HFF-Myc (cell line): ENCODE measurements at regions not wholly inside any gene's neighbourhood (a gene's known extent, or its start where the extent isn't known, plus 50 kb on each side); places are given as distances from the start of the nearest gene placed in this dataset.

Experiments
- DNase-seq: peaks from one replicate; pipeline ENCODE4 v3.0.0-alpha.2; 2011; ENCODE audit warnings: low read depth; ENCODE audit errors: extremely low read depth
- H3K4me3 ChIP-seq: replicated peaks from 2 replicates; pipeline ENCODE4 v1.5.1; 2011; ENCODE audit warnings: low read depth, mild to moderate bottlenecking, control low read depth, low read length
- CTCF ChIP-seq: IDR thresholded peaks from 2 replicates; pipeline ENCODE4 v1.5.1; 2012; ENCODE audit warnings: mild to moderate bottlenecking, low read depth, low read length, control low read depth; ENCODE audit errors: missing control alignments

- DNase-seq: no peak
- H3K4me3 ChIP-seq: no peak overlapping the region
- no peak for TF ChIP-seq CTCF
Observed at GRCh38 chr13:63090524-63090923, 1674.9 kb upstream of the PCDH20 start.

GRCh38 chr13:63088226-63088625 lies 1672.6 kb upstream of the PCDH20 start:
- TF ChIP-seq CTCF: no peak
- DNase-seq: no peak
- no peak overlapping the region for H3K4me3 ChIP-seq

- no peak for DNase-seq
- TF ChIP-seq CTCF: no peak
- H3K4me3 ChIP-seq: no peak overlapping the region
Observed at GRCh38 chr13:63086286-63086685, 1670.6 kb upstream of the PCDH20 start.

- DNase-seq: no peak
- TF ChIP-seq CTCF: no peak
Observed at GRCh38 chr13:63085851-63086250, 1670.2 kb upstream of the PCDH20 start.

GRCh38 chr13:63081400-63082014 lies 1665.9 kb upstream of the PCDH20 start:
- no peak overlapping the region for H3K4me3 ChIP-seq
- no peak for TF ChIP-seq CTCF
- no peak for DNase-seq

More at GRCh38 chr13:63085851-63086250, 1670.2 kb upstream of the PCDH20 start:
- no peak overlapping the region for H3K4me3 ChIP-seq

GRCh38 chr13:63075126-63075525 lies 1659.5 kb upstream of the PCDH20 start:
- no peak overlapping the region for H3K4me3 ChIP-seq
- DNase-seq: no peak
- TF ChIP-seq CTCF: no peak

GRCh38 chr13:63050287-63050686 lies 1634.6 kb upstream of the PCDH20 start:
- no peak overlapping the region for H3K4me3 ChIP-seq
- DNase-seq: no peak
- TF ChIP-seq CTCF: no peak
